Testis (tissue), 2 donors: ENCODE measurements at regions not wholly inside any gene's neighbourhood (a gene's known extent, or its start where the extent isn't known, plus 50 kb on each side); places are given as distances from the start of the nearest gene placed in this dataset.
"Not testable (repeated sequence)": the region's sequence is repeated elsewhere in the genome, so short reads cannot be mapped to it uniquely, and the experiment has no call there.

Experiments
- DNase-seq: peaks from one replicate; pipeline ENCODE4 v3.0.0-alpha.2; 2019
- H3K27ac ChIP-seq, 2 donors: fragments of 200-600 bp; sonication (generic); one replicate each; pipeline ENCODE4 v1.5.1; 2019
- H3K27me3 ChIP-seq: fragments of 200-600 bp; sonication (generic); one replicate; pipeline ENCODE4 v1.5.1; 2019
- H3K36me3 ChIP-seq: fragments of 200-600 bp; sonication (generic); one replicate; pipeline ENCODE4 v1.5.1; 2017; ENCODE audit warnings: low read depth; ENCODE audit errors: missing control alignments
- H3K4me1 ChIP-seq: fragments of 200-600 bp; sonication (generic); one replicate; pipeline ENCODE4 v1.5.1; 2019
- H3K4me3 ChIP-seq, 2 donors: fragments of 200-600 bp; sonication (generic); one replicate each; pipeline ENCODE4 v1.5.1; 2017 to 2019
- H3K9me3 ChIP-seq: fragments of 200-600 bp; sonication (generic); one replicate; pipeline ENCODE4 v1.5.1; 2017
- POLR2A ChIP-seq: fragments of 450-650 bp; IDR thresholded peaks from one replicate; pipeline ENCODE4 v1.6.1; 2017; ENCODE audit warnings: antibody characterized with exemption, mild to moderate bottlenecking, moderate library complexity
- WGBS, 2 donors: methylation state at CpG; one replicate each; pipeline ENCODE4 v1.1.5; 2018; 5-methylcytosine and 5-hydroxymethylcytosine counted together
- intact Hi-C: fragments of 100-400 bp; cut with DNase I; formaldehyde crosslinking; loops from one replicate; pipeline ENCODE4 v1.15.1; 2023; ENCODE audit warnings: low total_unique reads
- TF ChIP-seq, protein P1 (sequence below), 3 experiments: fragments of 450-650 bp in 2 of 3; fragments of 200-600 bp in 1 of 3; sonication (generic) in 1 of 3; IDR thresholded peaks; one replicate each; pipeline ENCODE4 v1.5.1; 2016 to 2019; ENCODE audit warnings: antibody characterized with exemption in 3 of 3, mild to moderate bottlenecking in 2 of 3, moderate library complexity in 1 of 3

DNA sequence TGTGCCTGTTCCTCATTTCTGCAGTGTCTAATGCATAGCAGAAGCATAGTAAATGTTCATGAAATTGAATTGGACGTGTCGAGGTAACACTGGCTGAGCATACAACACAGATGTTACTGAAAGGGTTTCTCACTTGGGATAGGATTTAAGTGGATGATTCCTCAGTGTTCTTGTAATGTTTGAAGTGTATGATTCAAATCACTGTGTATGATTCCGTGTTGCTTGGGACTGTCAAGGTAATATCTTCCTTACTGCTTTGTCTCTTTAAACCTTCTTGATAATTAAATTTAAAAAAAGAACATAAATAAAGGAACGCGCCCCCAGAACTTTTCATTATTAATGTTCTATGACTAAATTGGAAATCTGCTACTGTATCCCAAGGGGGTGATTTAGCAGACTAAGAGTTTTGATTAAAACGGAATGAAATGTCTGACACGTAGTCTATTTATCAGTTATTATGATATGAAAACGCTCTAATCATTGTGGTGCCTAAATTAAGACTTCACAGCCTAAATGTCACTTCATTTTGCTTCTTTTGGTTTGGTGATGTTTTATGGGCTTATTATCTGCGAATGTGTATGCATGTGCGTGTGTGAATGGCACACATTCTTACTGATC, 696.9 kb upstream of the EPHA5 start:
- H3K4me3 ChIP-seq = no peak overlapping the region
- H3K27ac ChIP-seq = no peak overlapping the region
- H3K9me3 ChIP-seq = no peaks in the 10 kb centered on the region
- H3K36me3 ChIP-seq = no peaks in the 10 kb centered on the region
- 59 to 70% methylated on average over 10 of the region's 10 CpGs for WGBS, 2 donors
- no peaks in the 10 kb centered on the region for H3K4me1 ChIP-seq
- TF ChIP-seq POLR2A = no peak
- TF ChIP-seq, protein P1, sequence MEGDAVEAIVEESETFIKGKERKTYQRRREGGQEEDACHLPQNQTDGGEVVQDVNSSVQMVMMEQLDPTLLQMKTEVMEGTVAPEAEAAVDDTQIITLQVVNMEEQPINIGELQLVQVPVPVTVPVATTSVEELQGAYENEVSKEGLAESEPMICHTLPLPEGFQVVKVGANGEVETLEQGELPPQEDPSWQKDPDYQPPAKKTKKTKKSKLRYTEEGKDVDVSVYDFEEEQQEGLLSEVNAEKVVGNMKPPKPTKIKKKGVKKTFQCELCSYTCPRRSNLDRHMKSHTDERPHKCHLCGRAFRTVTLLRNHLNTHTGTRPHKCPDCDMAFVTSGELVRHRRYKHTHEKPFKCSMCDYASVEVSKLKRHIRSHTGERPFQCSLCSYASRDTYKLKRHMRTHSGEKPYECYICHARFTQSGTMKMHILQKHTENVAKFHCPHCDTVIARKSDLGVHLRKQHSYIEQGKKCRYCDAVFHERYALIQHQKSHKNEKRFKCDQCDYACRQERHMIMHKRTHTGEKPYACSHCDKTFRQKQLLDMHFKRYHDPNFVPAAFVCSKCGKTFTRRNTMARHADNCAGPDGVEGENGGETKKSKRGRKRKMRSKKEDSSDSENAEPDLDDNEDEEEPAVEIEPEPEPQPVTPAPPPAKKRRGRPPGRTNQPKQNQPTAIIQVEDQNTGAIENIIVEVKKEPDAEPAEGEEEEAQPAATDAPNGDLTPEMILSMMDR (IDR thresholded peaks at IDR 0.05) = no peak
- no peak for DNase-seq
- intact Hi-C loops = no loop called here
- H3K27me3 ChIP-seq = no peaks in the 10 kb centered on the region

DNA sequence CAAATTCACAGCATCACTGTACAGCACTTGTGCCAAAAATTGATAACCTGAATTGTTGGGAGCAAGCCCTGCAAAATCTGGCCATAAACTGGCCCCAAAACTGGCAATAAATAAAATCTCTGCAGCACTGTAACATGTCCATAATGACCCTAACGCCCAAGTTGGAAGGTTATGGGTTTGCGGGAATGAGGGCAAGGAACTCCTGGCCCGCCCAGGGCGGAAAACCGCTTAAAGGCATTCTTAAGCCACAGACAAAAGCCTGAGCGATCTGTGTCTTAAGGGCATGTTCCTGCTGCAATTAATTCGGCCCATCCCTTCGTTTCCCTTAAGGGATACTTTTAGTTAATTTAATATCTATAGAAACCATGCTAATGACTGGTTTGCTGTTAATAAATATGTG, 690.1 kb upstream of the EPHA5 start:
- H3K9me3 ChIP-seq, H3K36me3 ChIP-seq, H3K4me1 ChIP-seq, H3K4me3 ChIP-seq, H3K27me3 ChIP-seq, intact Hi-C loops, DNase-seq, H3K27ac ChIP-seq: not testable (repeated sequence)
- 77 to 85% methylated on average over 8 of the region's 8 CpGs for WGBS, 2 donors

DNA sequence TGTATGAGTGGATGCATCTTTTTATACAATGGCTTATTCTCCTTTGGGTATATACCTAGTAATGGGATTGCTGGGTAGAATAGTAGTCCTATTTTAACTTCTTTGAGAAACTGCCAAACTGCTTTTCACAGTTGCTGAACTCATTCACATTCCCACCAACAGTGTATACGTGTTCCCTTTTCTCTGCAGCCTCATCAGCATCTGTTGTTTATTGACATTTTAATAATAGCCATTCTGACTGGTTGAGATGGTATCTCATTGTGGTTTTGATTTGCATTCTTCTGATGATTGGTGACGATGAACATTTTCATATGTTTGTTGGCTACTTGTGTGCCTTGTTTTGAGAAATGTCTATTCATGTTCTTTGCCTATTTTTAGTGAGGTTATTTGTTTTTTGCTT, 687.0 kb upstream of the EPHA5 start:
- Histone ChIP-seq H3K27me3 (no peaks in the 10 kb centered on the region), H3K36me3 (no peaks in the 10 kb centered on the region), H3K4me1 (no peaks in the 10 kb centered on the region), H3K9me3 (no peaks in the 10 kb centered on the region), H3K27ac (no peak overlapping the region), H3K4me3 (no peak overlapping the region)
- 78 to 90% methylated on average over 2 of the region's 2 CpGs for WGBS, 2 donors
- intact Hi-C loops = no loop called here
- TF ChIP-seq POLR2A = no peak
- TF ChIP-seq, protein P1 (IDR thresholded peaks at IDR 0.05) = no peak
- no peak for DNase-seq

DNA sequence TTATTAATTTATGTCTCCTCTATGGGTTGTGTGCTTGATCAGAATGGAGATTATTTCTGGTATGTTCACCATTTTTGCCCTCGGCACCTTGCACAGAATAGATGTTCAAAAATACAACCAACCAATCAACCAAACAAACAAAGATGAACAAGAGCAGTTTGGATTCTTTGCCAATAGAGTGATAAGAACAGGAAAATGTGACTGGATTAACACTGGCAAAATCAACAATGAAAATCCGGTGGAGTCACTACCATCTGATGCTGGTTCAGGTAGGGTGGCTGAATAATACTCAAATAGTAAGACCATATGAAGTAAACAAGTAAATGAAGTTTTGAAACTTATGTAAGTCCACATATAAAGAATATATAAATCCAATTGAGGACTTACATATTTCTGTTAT, 685.0 kb upstream of the EPHA5 start:
- 85 to 94% methylated on average over 2 of the region's 2 CpGs for WGBS, 2 donors
- no peaks in the 10 kb centered on the region for H3K27me3 ChIP-seq
- H3K4me1 ChIP-seq = no peaks in the 10 kb centered on the region
- TF ChIP-seq POLR2A = no peak
- TF ChIP-seq, protein P1 (IDR thresholded peaks at IDR 0.05) = no peak
- intact Hi-C loops = no loop called here
- no peak overlapping the region for H3K4me3 ChIP-seq
- no peak overlapping the region for H3K27ac ChIP-seq
- DNase-seq = no peak
- no peaks in the 10 kb centered on the region for H3K36me3 ChIP-seq
- no peaks in the 10 kb centered on the region for H3K9me3 ChIP-seq

DNA sequence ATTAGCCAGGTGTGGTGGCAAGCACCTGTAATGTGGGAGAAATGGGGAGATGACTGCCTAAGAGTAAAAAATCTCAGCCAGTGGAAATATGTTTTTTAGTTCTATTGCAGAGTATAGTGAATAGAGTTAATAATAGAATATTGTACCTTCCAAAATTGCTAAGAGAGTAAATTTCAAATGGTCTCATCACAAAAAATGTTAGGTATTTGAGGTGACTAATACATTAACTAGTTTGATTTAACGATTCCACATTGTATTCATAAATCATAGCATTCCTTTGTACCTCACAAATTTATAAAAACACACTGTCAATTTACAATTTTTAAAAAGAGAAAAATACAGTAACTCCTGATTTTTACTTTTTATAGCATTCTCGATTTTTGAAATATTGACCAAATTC, 681.5 kb upstream of the EPHA5 start:
- intact Hi-C loops = no loop called here
- Histone ChIP-seq H3K4me3 (no peak overlapping the region), H3K36me3 (no peaks in the 10 kb centered on the region)

More for the DNA sequence above, 681.5 kb upstream of the EPHA5 start:
- no peaks in the 10 kb centered on the region for H3K27me3 ChIP-seq
- DNase-seq = no peak
- no peak overlapping the region for H3K27ac ChIP-seq
- 81 to 86% methylated on average over 2 of the region's 2 CpGs for WGBS, 2 donors
- H3K4me1 ChIP-seq = no peaks in the 10 kb centered on the region
- H3K9me3 ChIP-seq = no peaks in the 10 kb centered on the region
- TF ChIP-seq POLR2A = no peak
- TF ChIP-seq, protein P1 (IDR thresholded peaks at IDR 0.05) = no peak
